ENCODE measurements at regions not wholly inside any gene's neighbourhood (a gene's known extent, or its start where the extent isn't known, plus 50 kb on each side); places are given as distances from the start of the nearest gene placed in this dataset.
"Not testable (repeated sequence)": the region's sequence is repeated elsewhere in the genome, so short reads cannot be mapped to it uniquely, and the experiment has no call there.

DNA sequence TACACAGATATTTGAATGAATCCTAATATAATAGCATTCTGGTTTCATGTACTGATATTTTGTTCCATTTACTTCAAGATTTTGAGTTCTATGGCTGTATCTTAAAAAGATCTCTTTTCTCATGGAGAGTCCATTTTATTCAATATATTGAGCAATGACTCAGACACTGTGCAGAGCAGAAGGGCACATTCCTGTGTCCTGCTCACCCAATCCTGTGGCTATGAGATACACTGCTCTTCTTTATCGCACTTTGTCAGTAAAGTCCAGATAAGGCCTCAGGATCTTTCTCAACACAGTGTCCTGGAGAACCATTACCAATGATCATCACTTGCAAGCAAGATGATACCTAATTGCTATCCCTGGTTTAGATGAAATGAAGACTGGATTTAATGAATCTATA, 155.0 kb downstream of the CYSLTR2 start:
- DNase-seq: peak; percentile 50

DNA sequence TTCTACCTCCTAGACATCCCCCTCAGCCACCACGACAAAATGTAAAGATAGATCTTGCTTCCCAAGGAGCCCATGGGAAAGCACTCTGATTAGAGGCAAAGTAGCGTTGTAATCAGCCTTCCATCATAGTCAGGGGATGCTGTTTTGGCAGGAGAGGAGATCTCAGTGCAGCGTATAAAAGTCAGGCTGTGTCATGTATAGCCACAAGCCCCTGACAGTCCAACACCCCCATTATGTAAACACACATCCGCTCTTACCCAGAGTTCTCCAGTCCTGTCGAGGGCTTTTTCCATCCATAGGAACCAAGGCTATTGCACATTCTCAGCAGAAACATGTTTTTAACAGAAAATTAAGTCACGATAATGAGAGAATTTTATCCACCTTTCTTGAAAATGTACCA, 156.3 kb downstream of the CYSLTR2 start:
- DNase-seq: no peak

DNA sequence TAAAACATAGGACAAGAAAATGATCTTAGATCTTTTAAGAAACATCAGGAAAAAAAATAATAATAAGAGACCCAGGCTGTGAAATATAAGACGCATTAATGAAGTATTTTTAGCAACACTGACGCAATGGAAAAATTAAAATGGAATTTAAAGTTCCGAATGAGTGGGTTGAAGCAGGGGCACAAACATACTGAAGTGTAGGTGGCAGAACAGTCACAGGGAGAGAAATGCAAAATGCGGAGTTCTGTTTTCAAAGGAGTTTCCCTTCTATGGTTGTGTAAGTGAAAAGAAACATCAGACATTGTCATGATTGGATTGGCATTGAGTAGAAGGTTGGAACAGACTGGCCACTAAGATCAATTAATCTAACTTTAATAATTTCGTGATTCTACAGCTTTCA, 159.8 kb downstream of the CYSLTR2 start:
- DNase-seq: no peak

GRCh38 chr13:48816700-48817099, 159.0 kb upstream of the FNDC3A start:
- DNase-seq: no peak

- no peak for DNase-seq
Observed at GRCh38 chr13:48817166-48817802, 158.4 kb upstream of the FNDC3A start.

DNA sequence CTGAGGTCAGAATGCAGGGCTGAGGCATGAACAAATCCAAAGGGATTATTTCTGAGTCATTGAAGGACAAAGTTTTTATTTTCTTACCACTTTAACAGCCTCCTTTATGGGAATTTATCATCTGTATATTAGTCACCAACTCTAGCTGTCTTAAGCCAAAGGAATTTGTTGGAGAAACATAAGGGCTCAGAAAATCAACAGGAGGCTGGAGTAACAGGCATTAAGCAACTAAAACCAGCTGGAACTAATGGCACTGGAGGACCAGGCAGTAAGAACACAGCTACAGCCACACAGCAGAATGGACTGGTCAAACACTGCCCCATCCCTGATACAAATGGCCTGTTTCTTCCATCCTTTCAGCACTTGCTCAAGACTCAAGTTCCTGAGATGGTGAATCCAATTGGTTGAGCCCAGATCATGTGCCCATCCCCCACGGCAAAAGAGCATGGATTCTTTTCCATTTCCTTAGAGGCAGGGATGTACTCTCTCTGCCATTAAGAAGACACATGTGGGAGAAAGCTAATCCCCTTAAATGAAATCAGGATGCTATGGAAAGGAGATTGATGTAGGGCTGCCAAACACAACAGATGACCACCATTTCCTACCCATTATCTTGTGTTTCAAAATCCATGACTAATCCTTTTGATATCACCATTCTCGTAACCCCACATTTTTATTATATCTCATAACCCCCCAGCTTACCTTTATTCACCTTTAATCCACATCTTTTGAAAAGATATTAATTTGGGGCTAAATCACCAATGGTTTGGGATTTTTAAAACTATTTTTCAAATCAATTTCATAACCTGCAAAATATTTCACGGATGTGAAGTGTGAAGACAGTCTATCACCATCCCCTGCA, 157.0 kb upstream of the FNDC3A start:
- DNase-seq: peak; percentile 98

GRCh38 chr13:48819376-48819775, 156.3 kb upstream of the FNDC3A start:
- DNase-seq: no peak

DNA sequence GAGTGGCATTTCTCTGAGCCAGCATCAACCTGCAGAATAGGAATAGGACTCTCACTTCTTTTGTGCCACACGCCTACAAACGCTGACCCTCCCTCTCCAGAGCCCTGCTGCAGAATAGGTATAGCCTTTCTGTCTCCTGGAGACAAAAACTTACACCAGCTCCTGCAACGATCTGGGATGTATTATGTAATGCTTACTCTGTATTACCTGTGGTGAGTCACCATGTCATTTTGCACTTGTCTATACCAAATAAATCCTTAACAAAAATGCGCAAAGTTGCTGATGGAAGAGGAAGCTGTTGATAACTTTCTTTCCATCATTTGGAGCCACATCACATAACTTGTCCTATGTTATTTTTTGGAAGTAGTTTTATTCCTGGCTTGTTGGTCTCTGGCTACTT, 155.8 kb upstream of the FNDC3A start:
- no peak for DNase-seq

DNA sequence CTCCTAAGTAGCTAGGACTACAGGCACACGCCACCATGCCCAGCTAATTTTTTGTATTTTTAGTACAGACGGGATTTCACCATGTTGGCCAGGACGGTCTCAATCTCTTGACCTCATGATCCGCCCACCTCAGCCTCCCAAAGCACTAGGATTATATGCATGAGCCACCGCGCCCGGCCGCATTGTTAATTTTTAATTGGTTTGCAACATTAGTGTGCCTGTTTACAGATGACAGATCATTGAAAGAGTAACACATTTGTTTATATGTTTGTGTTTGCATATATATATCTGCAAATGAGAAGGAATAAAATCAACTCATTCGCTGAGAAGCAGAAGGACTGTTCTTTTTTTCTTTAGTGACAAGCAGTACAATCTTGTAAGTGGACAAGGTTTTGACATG, 152.2 kb upstream of the FNDC3A start:
- DNase-seq: not testable (repeated sequence)

- DNase-seq: no peak
Observed at GRCh38 chr13:48826039-48826438, 149.7 kb upstream of the FNDC3A start.

DNA sequence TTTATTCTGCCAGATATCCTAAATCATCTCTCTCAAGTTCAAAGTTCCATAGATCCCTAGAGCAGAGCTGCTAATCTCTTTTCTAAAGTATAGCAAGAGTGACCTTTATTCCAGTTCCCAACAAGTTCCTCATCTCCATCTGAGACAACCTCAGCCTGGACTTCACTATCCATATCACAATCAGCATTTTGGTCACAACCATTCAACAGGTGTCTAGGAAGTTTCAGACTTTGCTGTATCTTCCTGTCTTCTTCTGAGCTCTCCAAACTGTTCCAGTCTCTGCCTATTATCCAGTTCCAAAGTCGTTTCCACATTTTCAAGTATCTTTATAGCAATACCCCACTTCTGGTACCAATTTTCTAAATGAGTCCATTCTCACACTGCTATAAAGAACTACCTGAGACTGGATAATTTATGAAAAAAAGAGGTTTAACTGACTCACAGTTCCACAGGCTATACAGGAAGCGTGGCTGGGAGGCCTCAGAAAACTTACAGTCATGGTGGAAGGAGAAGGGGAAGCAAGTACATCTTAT, 148.7 kb upstream of the FNDC3A start:
- not testable (repeated sequence) for DNase-seq

- no peak for DNase-seq
Observed at GRCh38 chr13:48827709-48828108, 148.0 kb upstream of the FNDC3A start.

- DNase-seq: no peak
Observed at GRCh38 chr13:48828962-48829411, 146.7 kb upstream of the FNDC3A start.

DNA sequence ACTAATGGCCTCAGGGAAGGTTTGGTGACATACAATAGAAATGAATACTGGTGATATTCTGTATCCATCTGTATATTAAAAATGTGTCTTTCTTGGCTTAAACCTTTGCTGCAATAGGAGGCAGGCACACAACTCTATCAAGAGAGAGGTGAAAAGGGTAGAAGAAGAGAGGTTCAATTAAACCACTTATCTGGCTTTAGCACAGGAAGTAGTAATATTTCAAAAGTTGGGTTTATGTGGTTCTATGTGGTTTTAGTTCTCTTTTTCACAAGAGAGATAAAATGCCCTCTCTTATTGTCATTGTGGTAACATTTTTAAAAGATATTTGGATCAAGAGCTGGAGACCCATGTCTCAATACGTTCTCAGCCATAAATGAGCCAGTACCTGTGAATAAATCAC, 146.2 kb upstream of the FNDC3A start:
- no peak for DNase-seq

- DNase-seq: no peak
Observed at GRCh38 chr13:48831248-48831647, 144.5 kb upstream of the FNDC3A start.

DNA sequence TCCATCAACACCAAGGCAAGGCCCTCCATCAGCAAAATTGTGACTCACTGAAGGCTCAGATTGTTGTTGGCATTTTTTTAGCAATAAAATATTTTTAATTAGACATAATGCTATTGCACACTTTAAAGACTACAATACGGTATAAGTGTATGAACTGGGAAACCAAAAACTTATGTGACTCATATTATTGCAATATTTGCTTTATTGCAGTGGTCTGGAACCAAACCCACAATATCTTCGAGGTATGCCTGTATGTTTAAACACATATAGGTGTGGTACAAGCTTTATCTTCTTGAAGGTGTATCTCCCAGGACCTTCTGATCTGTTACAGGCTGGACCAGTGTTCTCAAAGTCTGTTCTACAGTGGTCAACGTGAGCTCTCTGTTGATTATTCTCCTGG, 142.3 kb upstream of the FNDC3A start:
- no peak for DNase-seq

DNA sequence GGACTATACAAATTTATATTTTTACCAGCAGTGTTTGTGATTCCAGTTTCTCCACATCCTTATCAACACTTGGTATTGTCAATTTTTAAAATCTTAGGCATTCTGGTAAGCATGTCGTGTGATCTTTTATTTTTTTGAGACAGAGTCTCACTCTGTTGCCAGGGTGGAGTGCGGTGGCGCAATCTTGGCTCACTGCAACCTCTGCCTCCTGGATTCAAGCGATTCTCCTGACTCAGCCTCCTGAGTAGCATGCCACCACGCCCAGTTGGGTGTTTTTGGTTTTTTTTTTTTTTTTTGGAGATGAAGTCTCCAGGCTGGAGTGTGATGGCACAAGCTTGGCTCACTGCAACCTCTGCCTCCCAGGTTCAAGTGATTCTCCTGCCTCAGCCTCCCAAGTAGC, 140.4 kb upstream of the FNDC3A start:
- DNase-seq: not testable (repeated sequence)

- no peak for DNase-seq
Observed at GRCh38 chr13:48838193-48838973, 137.3 kb upstream of the FNDC3A start.

DNA sequence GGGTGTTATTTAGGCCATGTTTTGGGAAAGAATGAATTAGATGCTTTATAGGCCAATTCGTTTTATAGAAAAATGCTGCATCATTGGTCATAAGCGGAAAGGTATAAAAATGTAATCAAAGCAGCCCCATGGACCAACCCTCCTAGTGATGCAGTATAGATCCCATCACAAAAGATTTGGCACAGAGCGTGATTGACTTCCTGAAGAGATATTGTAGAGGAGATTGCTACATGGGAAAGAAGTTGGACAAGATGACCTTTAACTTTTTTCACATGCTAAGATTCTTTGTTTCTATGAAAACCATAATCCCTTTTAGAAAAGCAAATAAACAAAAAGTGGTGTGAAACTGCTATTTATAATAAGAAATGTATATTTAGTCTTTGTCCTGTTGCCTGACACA, 136.5 kb upstream of the FNDC3A start:
- no peak for DNase-seq

DNA sequence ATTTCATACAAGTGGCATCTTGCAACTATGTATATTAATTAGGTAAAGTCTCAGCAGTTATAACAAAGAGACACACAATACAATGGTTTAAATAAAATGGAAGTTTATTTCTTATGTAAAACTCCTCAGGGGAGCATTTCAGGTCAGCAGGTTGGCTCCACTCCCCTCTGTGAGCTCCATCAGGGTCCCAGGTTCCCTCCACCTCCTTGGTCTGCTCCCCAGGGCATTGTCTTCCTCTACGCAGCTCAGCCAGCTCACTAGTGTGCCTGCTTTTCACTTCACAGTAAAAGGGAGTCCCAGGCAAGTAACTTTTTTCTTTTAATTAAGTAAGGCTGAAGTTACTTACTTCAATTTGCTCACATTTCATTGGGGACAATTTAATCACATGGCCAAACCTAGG, 135.3 kb upstream of the FNDC3A start:
- DNase-seq: no peak

DNA sequence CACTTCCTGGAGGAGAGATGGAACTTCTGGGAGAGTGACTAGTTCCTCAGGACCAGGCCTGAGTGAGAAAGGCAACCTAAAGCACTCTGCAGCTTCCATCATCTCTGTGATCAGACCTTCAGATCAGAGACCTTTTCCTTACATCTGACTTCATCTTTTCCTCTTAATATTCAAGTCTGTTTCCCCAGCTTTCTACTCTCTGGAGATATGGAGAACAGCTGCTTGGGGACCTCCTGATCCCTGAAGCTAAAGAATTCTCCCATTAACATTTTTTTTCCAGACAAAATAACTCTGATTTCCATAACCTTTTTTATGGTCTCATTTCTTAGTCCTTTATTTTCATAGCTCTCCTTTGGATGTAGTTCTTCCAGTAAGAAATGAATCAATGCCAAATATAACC, 133.4 kb upstream of the FNDC3A start:
- no peak for DNase-seq

DNA sequence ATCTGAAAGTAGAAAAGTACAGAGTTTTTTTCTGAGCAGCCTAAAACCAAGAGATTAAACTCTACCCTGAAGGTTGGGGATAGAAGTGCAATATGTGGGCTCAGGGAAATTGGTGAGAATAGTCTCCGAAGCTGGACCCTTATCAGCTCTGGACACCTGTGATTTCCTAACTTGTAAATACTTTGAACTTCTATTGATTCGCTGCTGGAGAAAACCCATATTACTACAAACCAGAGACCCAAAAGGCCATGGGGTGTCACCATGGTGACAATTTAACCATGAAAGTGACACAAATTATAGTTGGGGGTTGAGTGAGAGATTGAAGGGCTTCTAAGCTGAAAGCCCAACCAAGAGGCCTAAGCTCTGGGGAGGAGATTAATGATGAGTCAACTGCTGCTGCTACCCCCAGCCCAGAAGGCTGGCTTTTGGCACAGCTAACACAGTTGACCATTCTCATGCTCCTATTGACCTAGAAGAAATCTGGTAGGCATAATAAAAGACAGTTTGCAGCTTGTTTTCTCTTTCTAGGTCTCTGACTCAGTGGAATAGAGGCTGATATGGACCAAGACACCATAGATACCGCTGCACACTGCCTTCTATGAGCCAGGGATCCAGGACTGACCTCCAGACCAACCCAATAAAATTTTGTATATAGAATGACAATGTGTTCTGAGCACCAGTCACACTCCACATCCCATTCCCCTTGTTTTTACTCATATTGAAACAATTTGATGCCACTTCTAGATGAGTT, 131.9 kb upstream of the FNDC3A start:
- DNase-seq: peak; percentile 22
